SU-DHL-6 (cell line): ENCODE measurements at regions not wholly inside any gene's neighbourhood (a gene's known extent, or its start where the extent isn't known, plus 50 kb on each side); places are given as distances from the start of the nearest gene placed in this dataset.

Experiments
- H2AFZ ChIP-seq: fragments of 200-600 bp; sonication (generic); 2 replicates; pipeline ENCODE4 v1.6.1; 2014; ENCODE audit warnings: low read depth, mild to moderate bottlenecking, moderate library complexity, mixed read lengths, antibody characterized with exemption, low read length; ENCODE audit not compliant: severe bottlenecking
- H3F3A ChIP-seq: fragments of 200-600 bp; shearing (Covaris generic); 2 replicates; pipeline ENCODE4 v1.6.0; 2016; ENCODE audit warnings: antibody characterized with exemption, mild to moderate bottlenecking; ENCODE audit not compliant: insufficient read depth
- H3K27ac ChIP-seq: fragments of 200-600 bp; sonication (generic); 2 replicates; pipeline ENCODE4 v1.5.1; 2016; ENCODE audit warnings: low read depth, mild to moderate bottlenecking, low read length, moderate library complexity, mixed read lengths
- H3K27me3 ChIP-seq: fragments of 200-600 bp; sonication (generic), shearing (Covaris generic); 2 replicates; pipeline ENCODE4 v1.6.0; 2014; ENCODE audit warnings: mild to moderate bottlenecking, low read length
- H3K36me3 ChIP-seq: fragments of 200-600 bp; sonication (generic); 2 replicates; pipeline ENCODE4 v1.6.1; 2014; ENCODE audit warnings: mild to moderate bottlenecking, low read length, mixed read lengths
- H3K4me2 ChIP-seq: fragments of 300-600, 200-600 bp; shearing (Covaris generic), sonication (generic); 2 replicates; pipeline ENCODE4 v1.6.0; 2014; ENCODE audit warnings: low read length, low read depth, mild to moderate bottlenecking; ENCODE audit not compliant: poor library complexity, severe bottlenecking
- H3K4me3 ChIP-seq: fragments of 200-600 bp; sonication (generic); 2 replicates; pipeline ENCODE4 v1.5.1; 2014; ENCODE audit warnings: antibody characterized with exemption, low read length, mild to moderate bottlenecking, mixed read lengths; ENCODE audit not compliant: insufficient read depth, poor library complexity, severe bottlenecking
- H3K79me2 ChIP-seq: fragments of 200-600 bp; sonication (generic); 2 replicates; pipeline ENCODE4 v1.6.1; 2014; ENCODE audit warnings: mild to moderate bottlenecking, low read length, moderate library complexity; ENCODE audit not compliant: insufficient read depth
- H3K9ac ChIP-seq: fragments of 200-600 bp; sonication (generic); 2 replicates; pipeline ENCODE4 v1.7.0; 2014; ENCODE audit warnings: mild to moderate bottlenecking, low read length
- H3K9me2 ChIP-seq: fragments of 200-600 bp; sonication (generic); replicated peaks from 2 replicates; pipeline ENCODE4 v1.6.1; 2014; ENCODE audit warnings: low read length; ENCODE audit not compliant: insufficient read depth
- H3K9me3 ChIP-seq: fragments of 200-600 bp; sonication (generic); 2 replicates; pipeline ENCODE4 v1.6.1; 2014; ENCODE audit warnings: low read length, mixed read lengths; ENCODE audit not compliant: insufficient read depth
- H4K20me1 ChIP-seq: fragments of 200-600 bp; sonication (generic); 2 replicates; pipeline ENCODE4 v1.6.1; 2014; ENCODE audit warnings: low read depth, mild to moderate bottlenecking, antibody characterized with exemption, low read length, moderate library complexity, mixed read lengths
- CTCF ChIP-seq: fragments of 200-600 bp; sonication (generic); IDR thresholded peaks from one replicate; pipeline ENCODE4 v1.5.1; 2017; ENCODE audit warnings: antibody characterized with exemption, mild to moderate bottlenecking, low read length, moderate library complexity; ENCODE audit not compliant: insufficient read depth, poor library complexity, severe bottlenecking
- EZH2phosphoT487 ChIP-seq: fragments of 200-600 bp; sonication (generic), shearing (Covaris generic); conservative IDR thresholded peaks from 2 replicates; pipeline ENCODE4 v1.6.1; 2018; ENCODE audit warnings: mild to moderate bottlenecking, antibody characterized with exemption, low read length, moderate library complexity, mixed read lengths

GRCh38 chr14:46490238-46490685 lies 161.3 kb downstream of the RPL10L start:
- no peak for TF ChIP-seq EZH2phosphoT487
- peak; percentile 81 for TF ChIP-seq CTCF
- Histone ChIP-seq H3K4me3 (peak overlapping the region; percentile 49), H3K9me3 (no peaks in the 10 kb centered on the region), H3K36me3 (no peaks in the 10 kb centered on the region), H2AFZ (peak overlapping the region; percentile 52), H3K27ac (no peak overlapping the region), H3K9ac (no peak overlapping the region), H3K4me2 (peak overlapping the region; percentile 68), H3K9me2 (no peaks in the 10 kb centered on the region), H3K27me3 (no peaks in the 10 kb centered on the region), H3K79me2 (no peaks in the 10 kb centered on the region), H4K20me1 (no peaks in the 10 kb centered on the region), H3F3A (no peaks in the 10 kb centered on the region)

DNA sequence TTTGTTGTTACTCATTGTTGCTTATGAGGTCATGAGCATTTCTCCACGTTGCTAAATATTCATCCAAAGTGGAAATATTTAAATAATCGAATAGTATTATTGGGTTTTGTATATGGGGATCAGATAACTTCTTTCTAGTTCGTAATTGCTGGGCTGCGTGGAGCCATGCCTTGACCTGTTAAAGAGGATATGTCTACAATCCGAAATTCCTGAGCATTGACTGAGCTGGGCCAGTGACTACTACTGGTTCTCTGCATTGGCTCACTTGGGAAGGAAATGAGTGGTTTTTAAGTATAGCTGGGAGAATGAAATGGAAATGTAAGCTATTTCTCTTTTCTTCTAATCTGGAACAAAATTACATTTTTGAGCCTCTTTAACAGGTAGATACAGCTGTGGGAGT lies 163.2 kb downstream of the RPL10L start:
- H3K9me2 ChIP-seq = no peaks in the 10 kb centered on the region
- H3K9me3 ChIP-seq = no peaks in the 10 kb centered on the region
- no peaks in the 10 kb centered on the region for H3K79me2 ChIP-seq
- no peak overlapping the region for H3K4me3 ChIP-seq
- no peaks in the 10 kb centered on the region for H3F3A ChIP-seq
- no peak overlapping the region for H3K4me2 ChIP-seq
- no peak overlapping the region for H3K27ac ChIP-seq
- no peaks in the 10 kb centered on the region for H3K36me3 ChIP-seq
- H4K20me1 ChIP-seq = no peaks in the 10 kb centered on the region
- TF ChIP-seq EZH2phosphoT487 (no peak), CTCF (no peak)
- no peak overlapping the region for H2AFZ ChIP-seq
- H3K27me3 ChIP-seq = no peaks in the 10 kb centered on the region
- H3K9ac ChIP-seq = no peak overlapping the region

DNA sequence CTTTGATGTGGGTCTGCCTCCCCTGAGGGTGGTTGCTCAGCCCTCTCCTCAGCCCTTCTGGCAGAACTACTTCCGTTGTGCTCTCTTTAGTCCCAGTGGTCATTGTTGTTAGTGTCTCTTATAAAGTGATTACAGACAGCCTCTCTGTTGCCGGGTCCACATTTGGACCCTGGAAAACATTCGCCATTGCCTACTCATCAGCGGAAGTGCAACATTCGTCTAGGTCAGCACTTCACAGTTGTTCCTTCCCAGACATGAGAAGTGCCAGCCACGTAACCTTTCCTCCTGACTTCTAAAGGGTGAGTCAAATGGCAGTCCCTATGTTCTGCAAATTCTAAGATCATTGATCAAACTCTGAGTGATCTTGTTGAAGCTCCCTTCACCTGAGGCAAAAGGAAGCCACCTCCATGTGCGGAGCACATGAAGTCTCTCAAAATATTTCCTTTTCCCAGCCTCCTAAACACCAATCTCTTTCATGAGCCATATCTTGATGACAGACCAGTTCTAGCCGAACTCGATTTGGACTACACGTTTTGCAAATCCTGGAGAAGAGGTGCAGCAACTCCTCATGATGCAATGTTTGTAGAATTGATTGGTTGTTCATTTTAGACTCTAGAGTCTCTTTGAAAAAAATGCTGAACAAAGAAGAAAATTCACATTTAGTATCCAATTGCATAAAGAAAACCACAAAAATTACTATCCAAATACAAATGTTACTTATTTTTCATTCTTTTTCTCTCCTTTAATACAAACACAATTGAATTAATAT lies 163.8 kb downstream of the RPL10L start:
- H3K79me2 ChIP-seq = no peaks in the 10 kb centered on the region
- no peaks in the 10 kb centered on the region for H4K20me1 ChIP-seq
- H3K4me3 ChIP-seq = no peak overlapping the region
- no peak overlapping the region for H3K4me2 ChIP-seq
- no peaks in the 10 kb centered on the region for H3K9me3 ChIP-seq
- no peaks in the 10 kb centered on the region for H3K9me2 ChIP-seq
- TF ChIP-seq CTCF (no peak), EZH2phosphoT487 (no peak)
- no peaks in the 10 kb centered on the region for H3K36me3 ChIP-seq
- no peak overlapping the region for H3K9ac ChIP-seq
- no peaks in the 10 kb centered on the region for H3K27me3 ChIP-seq
- H3K27ac ChIP-seq = no peak overlapping the region
- H3F3A ChIP-seq = no peaks in the 10 kb centered on the region
- H2AFZ ChIP-seq = no peak overlapping the region
